Activated CD4-positive, alpha-beta T cell treated with anti-CD3 and anti-CD28 coated beads, Interleukin-2, Interleukin-4, amounts not matched to agents 100 ng/mL and 50 ng/mL, durations not matched to agents 16 hours and 8 hours (primary cell): ENCODE measurements at regions not wholly inside any gene's neighbourhood (a gene's known extent, or its start where the extent isn't known, plus 50 kb on each side); places are given as distances from the start of the nearest gene placed in this dataset.

Experiments used
- DNase-seq: peaks from one replicate; pipeline ENCODE4 v3.0.0-alpha.2; 2020; ENCODE audit warnings: low spot score

DNA sequence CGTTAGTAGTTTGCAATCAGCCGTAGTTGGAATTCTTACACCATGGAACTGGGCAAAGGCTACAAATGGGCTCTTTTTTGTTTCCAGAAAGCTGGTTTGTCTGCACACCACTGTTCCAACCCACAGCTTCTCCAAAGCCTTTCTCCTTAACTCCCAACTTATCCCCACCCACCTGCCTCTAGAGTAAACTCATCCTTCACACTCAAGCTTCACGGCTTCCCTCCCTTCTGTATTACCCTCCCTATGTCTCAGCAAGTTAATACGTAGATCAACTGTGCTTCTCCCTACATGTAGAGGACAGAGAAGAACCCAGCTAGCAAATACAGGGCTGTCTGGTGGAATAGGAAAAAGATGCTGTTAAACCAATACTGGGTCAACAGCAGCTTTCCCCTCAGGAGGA, 363.0 kb upstream of the IL12A start:
- DNase-seq: no peak

DNA sequence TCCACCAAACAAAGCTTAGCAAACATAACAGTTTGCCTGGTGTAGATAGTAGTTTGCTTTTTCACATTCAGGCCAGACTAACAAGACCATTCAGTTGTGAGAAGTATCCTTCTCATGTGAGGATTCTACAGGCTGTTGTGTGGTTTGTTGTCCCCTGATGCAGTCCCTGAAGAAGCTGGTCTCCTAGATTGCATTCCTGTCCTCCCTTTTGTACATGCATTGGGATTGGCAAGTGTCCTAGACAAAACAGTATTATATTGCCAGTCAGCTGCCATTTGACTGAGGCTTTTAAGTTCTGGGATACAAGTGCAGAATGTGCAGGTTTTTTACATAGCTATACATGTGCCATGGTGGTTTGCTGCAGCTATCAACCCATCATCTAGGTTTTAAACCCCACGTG, 362.0 kb upstream of the IL12A start:
- no peak for DNase-seq

DNA sequence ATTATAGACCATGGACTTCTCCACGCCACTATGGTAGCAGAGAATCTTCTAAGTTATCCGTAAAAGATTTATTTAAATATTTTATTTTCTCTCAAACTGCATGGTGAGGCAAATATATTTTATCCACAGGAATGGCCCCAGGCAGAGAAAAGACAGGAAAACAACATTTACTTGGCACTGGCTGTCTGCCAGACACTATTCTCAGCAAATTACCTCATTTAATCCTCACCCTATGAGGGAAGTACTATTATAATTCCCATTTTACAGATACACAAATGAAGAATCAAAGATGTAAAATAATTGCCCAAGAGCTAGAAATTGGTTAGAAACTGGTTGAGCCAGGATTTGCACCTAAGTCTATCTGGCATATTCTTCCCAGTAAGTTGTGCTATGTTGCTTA, 361.4 kb upstream of the IL12A start:
- no peak for DNase-seq

DNA sequence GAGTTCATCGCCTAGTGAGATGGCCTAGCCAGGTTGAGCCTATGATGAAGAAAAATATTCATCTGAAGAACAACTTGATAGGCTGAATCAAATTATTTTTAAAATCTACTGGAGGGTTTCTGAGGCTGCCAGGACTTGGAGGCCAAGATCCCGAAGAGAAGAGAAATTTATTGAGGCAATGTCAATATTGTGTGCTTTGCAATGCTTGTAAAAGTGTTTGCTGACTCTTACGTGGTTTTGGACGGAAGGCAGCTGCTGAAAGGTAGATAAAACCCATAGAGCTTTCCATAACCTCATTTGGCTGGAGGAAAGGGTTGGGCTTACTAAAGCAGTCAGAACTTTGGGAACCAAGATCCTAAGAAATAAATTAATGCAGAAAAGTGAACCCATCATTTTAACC, 361.0 kb upstream of the IL12A start:
- DNase-seq: no peak

DNA sequence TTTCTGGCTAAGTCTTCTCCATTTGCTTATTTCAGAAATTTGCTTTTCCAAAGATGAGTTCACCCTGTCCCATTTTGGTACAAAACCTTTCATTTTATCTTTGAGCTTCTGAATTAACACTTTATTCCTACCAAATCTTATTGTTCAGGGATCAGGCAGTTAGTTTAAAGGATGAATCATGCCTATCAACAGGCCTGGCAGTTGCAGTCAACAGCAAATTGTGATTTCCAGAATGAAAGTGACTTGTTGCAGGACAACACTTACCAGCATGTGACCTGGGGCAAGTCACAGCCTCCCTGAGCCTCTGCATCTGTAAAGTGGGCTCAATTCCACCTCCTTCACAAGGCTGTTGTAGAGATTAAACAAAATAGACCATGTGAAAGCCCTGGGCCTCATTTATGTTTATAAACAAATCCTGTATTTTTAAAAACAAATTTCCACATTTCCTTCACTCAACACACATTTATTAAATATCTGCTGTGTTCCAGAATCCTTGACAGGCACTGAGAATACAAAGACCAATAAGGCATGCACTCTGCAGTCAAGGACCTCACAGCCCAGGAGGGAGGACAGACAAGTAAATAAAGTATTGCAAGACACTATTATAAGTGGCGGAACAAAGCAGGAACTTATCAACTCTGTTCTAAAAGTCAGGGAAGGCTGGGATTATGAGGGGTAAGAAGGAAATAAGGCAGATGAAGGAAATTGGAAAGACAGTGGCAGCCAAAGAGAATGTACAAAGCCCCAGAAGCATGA, 359.1 kb upstream of the IL12A start:
- DNase-seq: no peak

DNA sequence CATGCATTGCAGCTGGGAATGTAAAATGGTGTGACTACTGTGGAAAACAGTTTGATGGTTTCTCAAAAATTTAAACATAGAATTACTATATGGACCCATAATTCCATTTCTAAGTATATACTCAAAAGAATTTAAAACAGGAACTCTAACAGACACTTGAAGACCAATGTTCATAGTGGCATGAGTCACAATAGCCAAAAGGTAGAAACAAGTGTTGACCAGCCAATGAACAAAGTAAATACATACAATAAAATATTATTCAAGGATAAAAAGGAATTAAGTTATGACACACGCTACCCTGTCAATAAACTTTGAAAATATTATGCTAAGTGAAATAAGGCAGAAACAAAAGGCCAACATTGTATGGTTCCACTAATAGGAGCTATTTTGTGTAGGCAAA, 357.4 kb upstream of the IL12A start:
- no peak for DNase-seq

DNA sequence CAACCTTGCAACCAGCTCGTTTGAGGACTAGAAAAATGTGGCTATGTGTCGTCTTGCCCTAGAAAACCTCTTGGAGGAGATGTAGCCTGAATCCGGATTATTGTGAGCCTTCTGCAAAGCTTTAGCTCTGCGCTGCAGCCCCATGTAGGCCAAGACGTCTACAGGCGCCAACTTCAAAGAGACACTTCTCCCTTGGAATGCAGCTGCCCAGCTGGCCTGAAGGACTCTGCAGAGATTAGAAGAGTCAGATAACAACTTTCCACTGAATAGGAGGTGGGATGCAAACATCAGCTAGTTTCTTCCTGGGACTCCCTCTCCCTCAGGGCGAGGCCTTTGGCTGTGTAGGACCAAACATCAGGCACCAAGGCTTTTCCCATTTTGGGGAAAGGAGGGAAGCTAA, 356.5 kb upstream of the IL12A start:
- DNase-seq: no peak

DNA sequence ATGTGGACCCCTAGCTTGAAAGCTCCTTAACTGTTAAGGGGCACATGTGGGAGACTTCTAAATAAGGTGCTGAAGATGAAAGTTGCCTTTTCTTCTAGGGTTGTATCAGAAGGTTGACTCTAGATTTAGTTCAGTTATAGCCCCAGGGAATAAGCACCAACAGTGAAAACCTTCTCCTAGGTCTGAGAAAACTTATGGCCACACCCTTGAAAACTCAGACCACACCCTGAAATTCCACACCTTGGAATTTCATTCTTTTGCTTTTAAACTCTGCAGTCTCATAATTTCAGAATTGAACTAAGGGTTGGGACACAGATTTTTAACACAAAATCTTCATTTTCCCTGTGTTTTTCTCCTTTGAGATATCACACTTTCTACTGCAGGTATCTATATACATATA, 355.8 kb upstream of the IL12A start:
- DNase-seq: no peak

DNA sequence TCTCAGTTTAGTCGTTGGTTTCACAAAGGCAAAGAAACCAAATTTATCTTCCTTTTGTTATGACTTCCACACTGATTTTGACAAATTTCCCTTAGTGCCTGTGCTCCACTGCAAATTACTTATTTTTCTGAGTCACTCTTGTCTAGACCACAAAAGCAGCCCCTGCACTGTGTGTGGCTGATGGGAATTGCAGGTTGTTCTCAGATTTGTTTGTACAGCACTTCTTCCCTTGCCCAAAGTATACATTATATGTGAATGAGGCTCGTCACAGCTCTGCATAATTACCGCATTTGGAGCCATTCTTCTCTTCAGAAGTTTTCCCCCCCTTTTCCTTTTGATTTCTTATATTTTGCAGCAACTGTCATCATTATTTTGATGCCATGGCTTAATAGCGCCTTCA, 354.2 kb upstream of the IL12A start:
- DNase-seq: peak; percentile 15

DNA sequence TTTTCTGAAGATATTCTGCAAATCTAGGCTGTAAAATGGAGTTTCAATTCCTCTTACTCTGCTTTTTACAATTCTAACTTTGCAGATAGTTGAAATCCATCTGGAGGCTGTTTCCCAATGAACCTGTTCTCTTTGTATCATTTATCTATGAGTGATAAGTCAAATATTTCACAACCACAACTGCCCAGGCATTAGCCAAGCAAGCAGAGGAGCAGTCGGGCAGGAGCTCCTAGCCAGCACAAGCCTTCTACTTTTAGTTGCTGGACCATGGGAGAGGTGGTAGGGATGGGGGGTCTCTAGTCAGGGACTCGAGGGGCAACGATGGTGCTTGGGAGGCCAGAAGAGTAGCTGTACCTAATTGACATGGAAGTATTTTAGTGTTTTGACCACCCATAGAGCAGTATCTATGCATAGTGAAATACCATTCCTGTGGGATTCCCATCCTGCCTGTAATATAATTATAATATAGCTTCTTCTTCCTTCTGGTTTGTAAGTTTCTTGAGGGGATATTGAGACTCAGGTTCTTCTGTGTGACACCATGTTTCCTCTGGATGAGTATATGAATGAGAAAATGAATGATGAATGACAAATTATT, 353.5 kb upstream of the IL12A start:
- no peak for DNase-seq

DNA sequence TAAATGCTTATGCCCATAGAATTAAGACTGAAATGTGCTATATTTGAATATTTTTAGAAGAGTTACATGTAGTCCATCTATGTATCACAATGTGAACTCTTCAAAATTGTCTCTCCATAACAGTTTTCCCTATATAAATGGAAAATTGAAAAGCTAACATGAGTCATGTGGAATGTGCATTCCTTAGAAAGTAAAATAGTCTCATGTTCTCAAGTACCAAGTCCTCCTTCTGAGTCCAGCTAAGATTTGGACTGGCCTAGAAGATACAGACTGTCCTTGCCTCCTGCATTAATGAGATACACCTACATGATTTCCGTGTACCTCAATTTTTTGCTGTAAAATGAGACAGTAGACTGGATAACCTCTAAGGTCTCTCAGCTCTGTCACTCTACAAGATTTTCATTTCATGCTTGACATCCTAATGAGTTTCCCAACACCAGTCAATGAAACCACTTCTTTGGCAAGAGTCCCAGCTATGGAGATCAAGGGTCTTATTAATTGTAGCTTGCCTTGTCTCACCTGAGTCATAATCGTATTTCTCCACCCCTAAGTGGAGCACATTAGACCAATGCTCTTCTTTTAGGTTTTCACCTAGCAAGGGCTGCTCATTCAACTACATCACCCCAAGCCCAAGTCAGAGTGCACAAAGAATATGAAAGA, 350.6 kb upstream of the IL12A start:
- no peak for DNase-seq

DNA sequence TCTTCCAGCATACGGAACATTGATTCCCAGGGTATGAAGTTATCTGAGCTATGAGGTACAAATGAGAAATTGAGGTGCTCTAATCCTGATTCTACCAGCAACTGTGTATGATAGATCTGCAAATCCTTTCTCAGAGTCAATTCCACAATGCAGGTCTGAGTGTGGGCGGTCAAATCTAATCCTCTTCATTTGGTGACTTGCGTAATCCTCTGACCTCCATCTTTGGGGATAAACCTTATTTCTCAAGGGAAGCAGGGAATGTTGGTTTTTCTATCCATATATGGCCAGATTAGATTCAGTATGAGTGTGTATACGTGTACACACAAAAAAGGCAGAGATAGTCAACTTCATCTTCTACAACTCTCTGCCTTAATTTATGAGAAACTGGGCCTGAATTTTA, 348.4 kb upstream of the IL12A start:
- no peak for DNase-seq

DNA sequence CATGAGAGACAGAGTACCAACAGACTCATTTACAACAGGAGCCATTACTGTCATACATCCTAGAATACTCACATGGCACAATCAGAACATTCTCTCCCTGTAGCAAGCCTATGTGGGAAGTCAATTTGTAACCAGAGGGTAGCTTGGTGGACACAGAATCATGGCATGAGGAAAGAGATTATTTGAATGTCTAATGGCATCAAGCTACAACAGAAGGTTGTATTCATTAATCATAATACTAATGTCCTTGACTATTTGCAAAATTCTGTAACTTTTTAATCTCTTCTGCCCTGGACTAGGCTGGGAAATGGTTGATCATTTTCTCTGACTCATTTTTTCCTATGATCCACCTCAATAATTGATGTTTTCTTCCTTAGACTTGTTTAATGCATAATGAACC, 345.2 kb upstream of the IL12A start:
- no peak for DNase-seq

DNA sequence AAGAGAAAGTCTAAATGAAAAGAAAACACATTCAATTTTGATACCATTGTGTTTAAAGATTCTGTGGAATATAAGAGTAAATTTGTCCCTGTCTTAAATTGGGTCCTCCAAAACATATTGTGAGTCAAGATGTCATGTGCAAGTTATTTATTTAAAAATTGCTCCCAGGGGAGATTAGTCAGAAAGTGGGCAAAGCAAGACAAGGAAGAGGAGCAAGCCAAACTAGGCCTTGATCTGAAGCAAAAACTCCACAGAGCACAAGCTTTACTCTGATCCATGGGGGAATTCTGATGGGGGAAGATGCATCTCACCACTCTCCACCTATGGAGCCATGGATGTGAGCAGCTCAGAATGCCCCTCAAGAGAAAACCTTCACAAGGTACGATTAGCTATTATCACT, 342.8 kb upstream of the IL12A start:
- DNase-seq: no peak

DNA sequence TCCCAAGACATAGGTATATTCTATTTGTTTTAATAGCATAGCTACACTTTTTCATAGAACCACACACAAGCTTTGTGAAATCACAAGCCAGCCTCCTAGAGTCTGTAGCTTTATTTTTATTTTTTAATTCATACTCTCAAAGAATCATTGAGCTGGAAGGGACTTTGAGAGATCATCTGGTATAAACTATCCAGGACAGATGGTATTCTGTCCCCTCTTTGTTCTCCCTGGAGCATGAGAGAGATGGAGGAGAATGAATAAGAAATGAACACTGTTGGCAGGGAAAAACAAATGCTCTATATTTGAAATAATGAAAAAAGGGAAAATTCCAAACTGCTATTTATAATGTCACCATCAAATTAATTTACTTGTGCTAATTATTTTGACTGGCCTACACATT, 338.7 kb upstream of the IL12A start:
- no peak for DNase-seq

DNA sequence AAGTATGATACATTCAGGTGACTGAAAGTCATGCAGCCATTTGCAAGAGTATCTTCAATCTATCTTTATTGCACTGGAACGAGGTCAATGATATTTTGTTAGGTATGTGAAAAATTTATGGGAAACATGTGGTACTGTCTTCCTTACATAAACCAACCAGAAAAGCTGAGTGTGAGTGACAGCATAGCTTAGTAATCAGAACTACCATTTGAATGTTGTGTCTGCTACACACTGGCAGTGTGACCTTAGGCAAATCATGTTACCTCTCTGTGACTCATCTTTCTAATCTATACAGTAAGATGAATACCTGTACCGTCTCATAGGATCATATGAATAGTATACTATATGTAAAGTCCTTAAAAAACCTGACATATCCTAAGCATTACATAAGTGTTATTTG, 337.9 kb upstream of the IL12A start:
- DNase-seq: no peak

DNA sequence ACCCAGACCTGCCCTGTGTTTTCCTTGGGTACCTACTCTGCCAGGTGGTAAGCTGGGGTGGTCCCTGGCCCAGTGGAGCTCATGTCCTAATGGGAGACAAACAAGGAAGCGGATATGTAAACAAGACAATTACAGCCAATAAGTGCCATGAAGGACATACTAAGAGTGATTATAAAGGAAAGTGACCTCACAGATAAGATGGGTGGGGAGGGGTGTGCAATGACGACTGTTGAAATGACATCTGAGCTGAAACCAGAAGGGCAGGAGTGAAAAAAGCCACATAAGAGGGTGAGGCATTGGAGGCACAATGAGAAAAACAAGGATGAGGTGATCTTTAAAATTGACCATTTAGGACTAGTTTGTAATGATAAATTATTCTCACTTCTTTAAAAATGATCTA, 336.2 kb upstream of the IL12A start:
- DNase-seq: no peak

DNA sequence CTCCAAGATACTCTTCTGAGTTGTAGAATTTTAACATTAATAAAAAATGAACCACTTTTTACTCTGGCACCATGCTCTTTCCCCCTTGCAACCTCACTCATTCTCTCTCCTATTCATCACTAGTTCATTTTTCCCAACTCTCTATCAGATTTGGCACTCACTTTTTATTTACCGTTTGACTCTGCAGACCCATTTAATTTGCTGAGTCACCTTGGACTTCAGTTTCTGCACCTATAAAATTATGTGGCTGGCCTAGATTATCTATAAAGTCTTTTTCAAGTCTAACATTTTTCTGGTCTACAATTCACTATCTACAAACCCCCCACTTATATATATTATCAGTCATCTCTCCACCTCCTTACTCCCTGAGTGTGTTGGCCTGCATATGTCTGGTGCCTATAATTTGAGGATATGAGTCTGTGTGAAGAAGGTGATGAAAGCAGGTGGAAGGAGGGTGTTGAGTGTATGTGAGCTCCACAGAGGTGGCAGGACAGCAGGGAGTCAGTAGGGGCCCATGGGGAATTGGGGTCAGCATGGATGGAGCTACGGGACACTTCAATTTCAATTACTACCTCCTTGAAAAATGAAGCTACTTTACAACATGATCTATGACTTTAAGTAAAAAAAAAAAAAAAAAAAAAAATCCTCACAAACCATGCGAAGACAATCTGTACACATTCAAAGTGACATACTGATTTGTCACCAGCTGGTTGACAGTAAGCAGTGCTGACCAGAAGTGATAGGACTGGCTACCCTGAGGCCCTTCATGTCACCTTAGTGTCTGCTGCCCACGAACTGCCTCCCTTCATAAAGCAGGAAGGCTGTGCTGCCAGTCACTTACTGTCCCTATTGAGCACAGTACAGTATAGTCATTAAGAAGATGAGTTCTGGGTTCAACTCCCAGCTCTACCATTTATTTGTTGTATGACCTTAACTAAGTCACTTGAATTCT, 334.2 kb upstream of the IL12A start:
- no peak for DNase-seq

DNA sequence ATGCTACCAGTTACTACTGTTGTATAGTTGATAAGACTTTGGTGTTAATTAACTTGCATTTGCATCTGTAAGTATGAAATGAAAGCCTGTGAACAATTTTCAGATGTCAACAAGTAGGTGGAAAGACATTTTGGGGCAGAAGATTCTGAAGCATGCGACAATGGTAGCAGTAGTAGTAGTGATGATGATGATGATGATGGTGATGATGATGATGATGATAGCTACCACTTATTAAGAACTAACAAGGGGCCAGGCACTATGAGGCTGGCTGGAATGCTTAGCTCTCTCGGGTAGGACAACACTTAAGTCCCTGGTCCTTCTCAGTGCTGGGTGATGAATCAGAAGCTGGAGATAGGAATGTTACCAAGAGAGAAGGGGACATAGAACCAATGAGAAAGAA, 333.4 kb upstream of the IL12A start:
- no peak for DNase-seq

DNA sequence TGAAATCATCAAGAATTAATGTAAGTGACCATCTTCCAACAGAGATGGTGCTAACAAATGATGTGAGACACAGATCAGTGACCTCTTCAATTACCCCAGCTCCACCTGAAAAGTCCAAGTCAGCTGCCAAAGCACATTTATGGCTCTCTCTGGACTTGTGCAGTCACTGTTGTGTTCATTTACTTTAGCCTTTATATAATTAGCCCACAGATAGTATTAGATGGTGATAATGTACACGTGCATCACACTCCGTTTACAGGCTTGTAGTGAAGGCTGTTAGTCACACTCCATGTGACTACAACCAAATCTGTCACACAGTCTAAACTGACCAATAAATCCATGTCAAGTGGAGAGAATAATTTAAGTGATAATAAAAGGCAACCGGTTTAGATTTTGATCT, 331.5 kb upstream of the IL12A start:
- DNase-seq: no peak

DNA sequence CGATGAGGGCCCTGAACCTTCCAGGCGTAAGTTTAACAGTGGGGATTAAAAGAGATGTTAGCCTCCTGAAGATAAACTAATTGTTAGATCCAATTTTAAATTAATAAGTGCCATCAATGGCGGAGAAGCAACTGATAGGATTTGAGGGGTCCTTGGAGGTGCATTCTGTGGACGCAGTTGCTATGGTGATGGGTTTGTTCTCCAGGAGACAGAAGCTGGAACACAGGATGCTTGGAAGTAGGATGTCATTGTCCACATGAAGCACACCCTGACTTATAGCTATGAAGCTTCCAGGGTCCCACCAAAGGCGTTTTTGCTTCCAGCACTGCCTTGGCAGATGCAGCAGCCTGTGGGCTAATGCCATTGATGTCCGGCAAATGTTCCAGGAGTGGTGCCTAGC, 331.0 kb upstream of the IL12A start:
- no peak for DNase-seq

DNA sequence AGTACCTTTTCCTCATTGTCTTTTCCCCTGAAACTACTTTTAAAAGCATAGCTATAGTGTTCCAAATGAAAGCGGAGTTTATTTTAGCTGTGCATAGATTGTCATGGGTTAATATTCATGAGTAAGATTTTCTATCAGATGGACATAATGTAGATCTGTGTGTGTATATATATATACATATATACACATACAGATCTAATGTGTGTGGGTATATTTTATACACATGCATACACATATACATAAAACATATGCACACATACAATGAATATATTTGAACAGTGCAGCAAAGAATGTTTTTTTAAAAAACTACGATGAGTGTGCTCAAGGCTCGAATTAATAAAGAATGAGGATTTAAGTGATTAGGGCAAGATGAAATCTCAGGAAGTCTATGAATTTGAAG, 328.3 kb upstream of the IL12A start:
- no peak for DNase-seq

DNA sequence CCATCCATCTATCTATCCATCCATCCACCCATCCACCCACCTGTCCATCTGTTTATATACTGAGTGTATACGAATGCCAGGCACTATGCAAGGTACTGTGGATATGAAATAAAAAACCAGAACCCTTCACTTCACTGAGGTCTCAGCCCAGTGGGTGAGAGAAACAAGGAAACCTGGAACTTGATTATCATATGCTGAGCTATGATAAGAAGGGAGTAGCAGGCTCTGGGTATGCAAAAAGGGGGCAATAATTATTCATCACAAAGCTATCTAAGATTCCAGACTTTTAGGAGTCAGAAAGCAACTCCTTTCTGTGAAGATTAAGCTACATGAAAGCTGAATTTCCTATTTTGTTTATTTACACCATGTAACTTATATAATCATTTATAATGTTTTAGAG, 327.7 kb upstream of the IL12A start:
- no peak for DNase-seq
